K562 (cell line): ENCODE measurements at regions not wholly inside any gene's neighbourhood (a gene's known extent, or its start where the extent isn't known, plus 50 kb on each side); places are given as distances from the start of the nearest gene placed in this dataset.

Source experiments
- ATAC-seq: fragments of 200-7000 bp; cut with Tn5 transposase; 3 replicates; pipeline ENCODE4 v1.9.1; 2020; ENCODE audit warnings: moderate library complexity
- BruUV-seq: library from RNA; stranded (reverse); fragments of 400-500 nt; replicated peaks from 2 replicates; lab custom pipeline; 2021; lab: Mats Ljungman, UMichigan
- CTCF ChIA-PET: fragments of 300-600 bp; formaldehyde crosslinking; extraction: SDS; loops from one replicate; lab custom pipeline; 2021; ENCODE audit warnings: low intra/inter-chr PET ratio; lab: Yijun Ruan, JAX
- POLR2A ChIA-PET: fragments of 300-600, 350-650 bp; sonication (Branson Sonifier 250); formaldehyde crosslinking; extraction: SDS; loops from one replicate; lab custom pipeline; 2021; ENCODE audit warnings: antibody characterized with exemption, inconsistent platforms; lab: Yijun Ruan, JAX
- DNase-seq, 4 experiments: peaks; one replicate each; pipeline versions ENCODE4 v3.0.0 to v3.0.0-alpha.2; 2011 to 2018; ENCODE audit warnings: low spot score in 3 of 4, mixed read lengths in 3 of 4; ENCODE audit errors: extremely low read depth in 1 of 4
- FAIRE-seq: peaks from 2 replicates; lab custom pipeline; 2011; peaks lifted over from hg19 to GRCh38; lab: Jason Lieb, UNC
- H2AFZ ChIP-seq: 2 replicates; pipeline ENCODE4 v1.6.0; 2011; ENCODE audit warnings: low read depth, low read length, control low read depth, inconsistent platforms
- H3K27ac ChIP-seq: fragments of 200-600 bp; 3 replicates; pipeline ENCODE4 v1.8.0; 2011; ENCODE audit warnings: low read depth, mild to moderate bottlenecking, control low read depth, inconsistent platforms, low read length, moderate library complexity, mixed read lengths; ENCODE audit errors: extremely low read depth
- H3K27me3 ChIP-seq, 2 experiments: fragments of 300-600 bp in 1 of 2; 2 replicates in 1 of 2; 3 replicates in 1 of 2; pipeline versions ENCODE4 v1.6.0 to v1.8.0; 2011; ENCODE audit warnings: inconsistent platforms in 2 of 2, low read length in 2 of 2, mild to moderate bottlenecking in 1 of 2, mixed read lengths in 1 of 2, moderate library complexity in 1 of 2; ENCODE audit not compliant: control insufficient read depth in 2 of 2, insufficient read depth in 2 of 2
- H3K36me3 ChIP-seq: fragments of 300-600 bp; 3 replicates; pipeline ENCODE4 v1.8.0; 2011; ENCODE audit warnings: mild to moderate bottlenecking, low read length, inconsistent platforms; ENCODE audit not compliant: control insufficient read depth, insufficient read depth
- H3K4me1 ChIP-seq, 2 experiments: fragments of 200-600 bp in 1 of 2; replicated peaks in 1 of 2; 2 replicates in 1 of 2; 3 replicates in 1 of 2; pipeline versions ENCODE4 v1.5.1 to v1.8.0; 2011; ENCODE audit warnings: inconsistent platforms in 2 of 2, low read length in 2 of 2, mild to moderate bottlenecking in 1 of 2, mixed read lengths in 1 of 2, moderate library complexity in 1 of 2; ENCODE audit not compliant: control insufficient read depth in 2 of 2, insufficient read depth in 2 of 2
- H3K4me2 ChIP-seq: 2 replicates; pipeline ENCODE4 v1.6.1; 2011; ENCODE audit warnings: low read length, control low read depth, inconsistent platforms, mixed read lengths; ENCODE audit not compliant: insufficient read depth
- H3K4me3 ChIP-seq: fragments of 200-600 bp; sonication (generic), shearing (Covaris generic); 2 replicates; pipeline ENCODE4 v1.5.1; 2016; ENCODE audit warnings: control low read depth, inconsistent platforms
- H3K79me2 ChIP-seq: fragments of 200-600 bp; 3 replicates; pipeline ENCODE4 v1.8.0; 2011; ENCODE audit warnings: low read length, inconsistent platforms; ENCODE audit not compliant: control insufficient read depth, insufficient read depth
- H3K9ac ChIP-seq, 2 experiments: 2 replicates each; pipeline versions ENCODE4 v1.6.0 to v1.6.1; 2011; ENCODE audit warnings: low read depth in 2 of 2, low read length in 2 of 2, control low read depth in 1 of 2, inconsistent platforms in 1 of 2, mild to moderate bottlenecking in 1 of 2, mixed read lengths in 1 of 2; ENCODE audit not compliant: insufficient read depth in 1 of 2
- H3K9me1 ChIP-seq: one replicate; pipeline ENCODE4 v1.6.0; 2011; ENCODE audit warnings: inconsistent platforms, mild to moderate bottlenecking, low read length, moderate library complexity; ENCODE audit not compliant: control insufficient read depth, insufficient read depth
- H3K9me3 ChIP-seq: replicated peaks from 2 replicates; pipeline ENCODE4 v1.5.1; 2011; ENCODE audit warnings: low read depth, low read length, inconsistent platforms; ENCODE audit not compliant: control insufficient read depth, insufficient read depth
- H4K20me1 ChIP-seq: replicated peaks from 2 replicates; pipeline ENCODE4 v1.6.1; 2011; ENCODE audit warnings: low read length, inconsistent platforms, mixed read lengths; ENCODE audit not compliant: control insufficient read depth, insufficient read depth
- EP300 ChIP-seq: IDR thresholded peaks from 2 replicates; pipeline ENCODE4 v1.6.1; 2012; ENCODE audit warnings: low read length, improper control_type of control experiment
- FOXP4 ChIP-seq: sonication (generic); formaldehyde crosslinking; IDR thresholded peaks from 2 replicates; pipeline ENCODE4 v1.8.0; 2022; ENCODE audit warnings: mild to moderate bottlenecking, missing genetic modification reagents, borderline replicate concordance
- HOXB6 ChIP-seq: fragments of 250-450 bp; sonication (Bioruptor Pico); IDR thresholded peaks from 2 replicates; pipeline ENCODE4 v1.5.1; 2022; ENCODE audit warnings: mild to moderate bottlenecking, borderline replicate concordance
- ZFP91 ChIP-seq: sonication (generic); formaldehyde crosslinking; IDR thresholded peaks from 2 replicates; pipeline ENCODE4 v1.8.0; 2022; ENCODE audit warnings: mild to moderate bottlenecking, missing genetic modification reagents
- ZNF12 ChIP-seq: sonication (generic); formaldehyde crosslinking; IDR thresholded peaks from 2 replicates; pipeline ENCODE4 v1.4.0; 2020; ENCODE audit warnings: mild to moderate bottlenecking, missing genetic modification reagents
- ZNF184 ChIP-seq: sonication (generic); formaldehyde crosslinking; IDR thresholded peaks from 2 replicates; pipeline ENCODE4 v1.5.0; 2020; ENCODE audit warnings: missing genetic modification reagents
- ZNF444 ChIP-seq: fragments of 250-450 bp; sonication (Bioruptor Pico); IDR thresholded peaks from 2 replicates; pipeline ENCODE4 v1.4.0; 2020; ENCODE audit warnings: mild to moderate bottlenecking, moderate library complexity
- ZNF668 ChIP-seq: fragments of 250-450 bp; sonication (Bioruptor Pico); IDR thresholded peaks from 2 replicates; pipeline ENCODE4 v1.8.0; 2022; ENCODE audit warnings: mild to moderate bottlenecking, inconsistent platforms
- ZNF695 ChIP-seq: fragments of 450-650 bp; formaldehyde crosslinking; IDR thresholded peaks from 2 replicates; pipeline ENCODE4 v1.4.0; 2020; ENCODE audit warnings: mild to moderate bottlenecking, moderate library complexity
- WGBS: fragments of 100-300 bp; shearing (Covaris generic); methylation state at CpG from one replicate; pipeline ENCODE4 v1.1.6; 2016; ENCODE audit warnings: low coverage, mixed read lengths; ENCODE audit not compliant: insufficient coverage; ENCODE audit errors: missing lambda C conversion rate; 5-methylcytosine and 5-hydroxymethylcytosine counted together
- in situ Hi-C: fragments of 300-500 bp; cut with MboI; formaldehyde crosslinking; loops from 4 replicates; pipeline ENCODE4 v1.15.0; 2018; ENCODE audit warnings: inconsistent platforms, mixed read lengths
- intact Hi-C: fragments of 100-400 bp; cut with micrococcal nuclease; formaldehyde crosslinking; loops from 2 replicates; pipeline ENCODE4 v1.14.2; 2022

- H3K36me3 ChIP-seq: no peaks in the 10 kb centered on the region
- TF ChIP-seq ZNF668 (CRISPR knock-in tag) (no peak), ZNF12 (no peak), ZNF695 (CRISPR knock-in tag) (no peak), EP300 (no peak), HOXB6 (CRISPR knock-in tag) (no peak), ZFP91 (CRISPR knock-in tag) (no peak), FOXP4 (CRISPR knock-in tag) (no peak), ZNF444 (no peak), ZNF184 (CRISPR knock-in tag) (no peak)
- CTCF ChIA-PET: no interaction called here
- FAIRE-seq (no peak), DNase-seq (no peak), ATAC-seq (no peak)
- no peaks in the 10 kb centered on the region for H3K9me3 ChIP-seq
- H3K9me1 ChIP-seq: no peaks in the 10 kb centered on the region
- H3K9ac ChIP-seq: no peak overlapping the region
- no peak overlapping the region for H3K27ac ChIP-seq
- no peak overlapping the region for H2AFZ ChIP-seq
- in situ Hi-C loops (no loop called here), intact Hi-C loops (no loop called here)
- H3K27me3 ChIP-seq: no peaks in the 10 kb centered on the region
- 0% methylated on average over 1 of the region's 1 CpG for WGBS
- H4K20me1 ChIP-seq: no peaks in the 10 kb centered on the region
- no TSS peak for BruUV-seq
- POLR2A ChIA-PET: no interaction called here
- no peaks in the 10 kb centered on the region for H3K4me1 ChIP-seq
- H3K79me2 ChIP-seq: no peaks in the 10 kb centered on the region
- no peak overlapping the region for H3K4me2 ChIP-seq
- no peak overlapping the region for H3K4me3 ChIP-seq
Observed at GRCh38 chr1:199522338-199522737, 505.2 kb upstream of the NR5A2 start.
